Hepatocyte (in vitro differentiated cells): ENCODE measurements at regions not wholly inside any gene's neighbourhood (a gene's known extent, or its start where the extent isn't known, plus 50 kb on each side); places are given as distances from the start of the nearest gene placed in this dataset.
"Not testable (repeated sequence)": the region's sequence is repeated elsewhere in the genome, so short reads cannot be mapped to it uniquely, and the experiment has no call there.

Experiments
- DNase-seq: peaks from one replicate; pipeline ENCODE4 v3.0.0-alpha.2; 2016; ENCODE audit warnings: low spot score
- H2AFZ ChIP-seq: fragments of 200-600 bp; sonication (generic); 2 replicates; pipeline ENCODE4 v1.6.0; 2016; ENCODE audit warnings: antibody characterized with exemption, mild to moderate bottlenecking
- H3K27ac ChIP-seq: fragments of 200-600 bp; sonication (generic); 2 replicates; pipeline ENCODE4 v1.5.1; 2016; ENCODE audit warnings: mild to moderate bottlenecking
- H3K27me3 ChIP-seq: fragments of 200-600 bp; sonication (generic); 2 replicates; pipeline ENCODE4 v1.6.1; 2016
- H3K36me3 ChIP-seq: fragments of 200-600 bp; sonication (generic); replicated peaks from 2 replicates; pipeline ENCODE4 v1.5.1; 2016; ENCODE audit warnings: low read depth; ENCODE audit not compliant: insufficient read depth
- H3K4me1 ChIP-seq: fragments of 200-600 bp; sonication (generic); 2 replicates; pipeline ENCODE4 v1.5.1; 2016; ENCODE audit warnings: mild to moderate bottlenecking, moderate library complexity; ENCODE audit not compliant: insufficient read depth
- H3K4me2 ChIP-seq: fragments of 200-600 bp; sonication (generic); 2 replicates; pipeline ENCODE4 v1.6.0; 2016
- H3K4me3 ChIP-seq: fragments of 200-600 bp; sonication (generic); 2 replicates; pipeline ENCODE4 v1.5.1; 2016; ENCODE audit warnings: mild to moderate bottlenecking
- H3K79me2 ChIP-seq: fragments of 200-600 bp; sonication (generic); 2 replicates; pipeline ENCODE4 v1.6.0; 2017; ENCODE audit warnings: mild to moderate bottlenecking
- H3K9me2 ChIP-seq: fragments of 200-600 bp; sonication (generic); replicated peaks from 2 replicates; pipeline ENCODE4 v1.6.0; 2017; ENCODE audit warnings: mild to moderate bottlenecking; ENCODE audit not compliant: insufficient read depth
- H3K9me3 ChIP-seq: fragments of 200-600 bp; sonication (generic); 2 replicates; pipeline ENCODE4 v1.5.1; 2016; ENCODE audit warnings: low read depth, mild to moderate bottlenecking
- H4K20me1 ChIP-seq: fragments of 200-600 bp; sonication (generic); 2 replicates; pipeline ENCODE4 v1.6.0; 2016; ENCODE audit warnings: mild to moderate bottlenecking; ENCODE audit not compliant: insufficient read depth, poor library complexity, severe bottlenecking
- CTCF ChIP-seq: fragments of 200-600 bp; sonication (generic); IDR thresholded peaks from 2 replicates; pipeline ENCODE4 v1.5.1; 2016; ENCODE audit warnings: antibody characterized with exemption, mild to moderate bottlenecking; ENCODE audit not compliant: poor library complexity
- EZH2 ChIP-seq: fragments of 200-600 bp; sonication (generic); IDR thresholded peaks from 2 replicates; pipeline ENCODE4 v1.6.1; 2016; ENCODE audit warnings: antibody characterized with exemption, mild to moderate bottlenecking, borderline replicate concordance
- EZH2phosphoT487 ChIP-seq: fragments of 200-600 bp; sonication (generic); IDR thresholded peaks from one replicate; pipeline ENCODE4 v1.6.1; 2018; ENCODE audit warnings: antibody characterized with exemption, mild to moderate bottlenecking, low read depth, moderate library complexity; ENCODE audit not compliant: unreplicated experiment, severe bottlenecking
- WGBS: methylation state at CpG from one replicate; pipeline ENCODE4 v1.1.6; 2016; ENCODE audit warnings: low lambda C conversion rate; ENCODE audit errors: missing lambda C conversion rate; 5-methylcytosine and 5-hydroxymethylcytosine counted together

GRCh38 chr9:82052081-82052480 lies 63.5 kb downstream of the SPATA31D1 start:
- TF ChIP-seq EZH2 = no peak
- no peak for TF ChIP-seq CTCF
- TF ChIP-seq EZH2phosphoT487 = no peak
- Histone ChIP-seq H3K36me3 (no peaks in the 10 kb centered on the region), H3K9me3 (no peaks in the 10 kb centered on the region), H3K4me1 (no peaks in the 10 kb centered on the region), H3K4me3 (no peak overlapping the region), H2AFZ (no peak overlapping the region), H3K79me2 (no peaks in the 10 kb centered on the region), H3K9me2 (no peaks in the 10 kb centered on the region), H3K27me3 (no peaks in the 10 kb centered on the region), H4K20me1 (no peaks in the 10 kb centered on the region), H3K27ac (no peak overlapping the region), H3K4me2 (no peak overlapping the region)
- DNase-seq = no peak

GRCh38 chr9:82054264-82055015 lies 65.9 kb downstream of the SPATA31D1 start:
- Histone ChIP-seq H3K4me3 (no peak overlapping the region), H3K79me2 (no peaks in the 10 kb centered on the region), H3K9me2 (no peaks in the 10 kb centered on the region), H3K9me3 (no peaks in the 10 kb centered on the region), H3K27ac (no peak overlapping the region), H4K20me1 (no peaks in the 10 kb centered on the region), H3K4me2 (no peak overlapping the region), H3K4me1 (no peaks in the 10 kb centered on the region), H2AFZ (no peak overlapping the region), H3K27me3 (no peaks in the 10 kb centered on the region), H3K36me3 (no peaks in the 10 kb centered on the region)
- TF ChIP-seq CTCF (no peak), EZH2 (no peak), EZH2phosphoT487 (no peak)
- DNase-seq = no peak
- 98% methylated on average over 26 of the region's 26 CpGs for WGBS

GRCh38 chr9:82057805-82058204 lies 69.2 kb downstream of the SPATA31D1 start:
- H4K20me1 ChIP-seq = no peaks in the 10 kb centered on the region
- WGBS = 47% methylated on average over 5 of the region's 5 CpGs
- no peaks in the 10 kb centered on the region for H3K36me3 ChIP-seq
- H3K9me2 ChIP-seq = no peaks in the 10 kb centered on the region
- DNase-seq = peak; percentile 15
- no peaks in the 10 kb centered on the region for H3K4me1 ChIP-seq
- no peak overlapping the region for H2AFZ ChIP-seq
- H3K27ac ChIP-seq = no peak overlapping the region
- H3K9me3 ChIP-seq = no peaks in the 10 kb centered on the region
- H3K27me3 ChIP-seq = no peaks in the 10 kb centered on the region
- H3K4me3 ChIP-seq = no peak overlapping the region
- H3K4me2 ChIP-seq = no peak overlapping the region
- H3K79me2 ChIP-seq = no peaks in the 10 kb centered on the region
- TF ChIP-seq EZH2phosphoT487 = no peak
- TF ChIP-seq CTCF = no peak

GRCh38 chr9:82061801-82062200 lies 73.2 kb downstream of the SPATA31D1 start:
- H3K4me3 ChIP-seq, H4K20me1 ChIP-seq, H3K27me3 ChIP-seq, H3K27ac ChIP-seq, H3K4me2 ChIP-seq, H3K36me3 ChIP-seq, H3K9me2 ChIP-seq, DNase-seq, H3K79me2 ChIP-seq, H3K4me1 ChIP-seq, H2AFZ ChIP-seq, H3K9me3 ChIP-seq: not testable (repeated sequence)
- WGBS = 98% methylated on average over 7 of the region's 7 CpGs
